ENCODE measurements at regions not wholly inside any gene's neighbourhood (a gene's known extent, or its start where the extent isn't known, plus 50 kb on each side); places are given as distances from the start of the nearest gene placed in this dataset.

- DNase-seq, result no peak
These were observed 842.9 kb upstream of the ADGRL4 start for GRCh38 chr1:79849388-79849787.

GRCh38 chr1:79848316-79848715 lies 841.8 kb upstream of the ADGRL4 start:
- DNase-seq, result no peak

- DNase-seq, result no peak
These were observed 841.2 kb upstream of the ADGRL4 start for GRCh38 chr1:79847700-79848099.

GRCh38 chr1:79845936-79846335 lies 839.4 kb upstream of the ADGRL4 start:
- no peak for DNase-seq

- DNase-seq, result no peak
These were observed 836.3 kb upstream of the ADGRL4 start for GRCh38 chr1:79842811-79843210.

- no peak for DNase-seq
These were observed 833.4 kb upstream of the ADGRL4 start for GRCh38 chr1:79839882-79840281.

GRCh38 chr1:79827446-79827845 lies 820.9 kb upstream of the ADGRL4 start:
- DNase-seq, result no peak

- DNase-seq, result no peak
These were observed 819.0 kb upstream of the ADGRL4 start for GRCh38 chr1:79825551-79825950.

- no peak for DNase-seq
These were observed 815.5 kb upstream of the ADGRL4 start for GRCh38 chr1:79822053-79822452.

GRCh38 chr1:79819140-79819539 lies 812.6 kb upstream of the ADGRL4 start:
- DNase-seq, result no peak

- DNase-seq, result no peak
These were observed 810.6 kb upstream of the ADGRL4 start for GRCh38 chr1:79817031-79817560.

GRCh38 chr1:79815115-79815514 lies 808.6 kb upstream of the ADGRL4 start:
- no peak for DNase-seq

GRCh38 chr1:79811173-79811572 lies 804.6 kb upstream of the ADGRL4 start:
- no peak for DNase-seq

GRCh38 chr1:79808816-79809475 lies 802.4 kb upstream of the ADGRL4 start:
- DNase-seq, result no peak

- no peak for DNase-seq
These were observed 801.3 kb upstream of the ADGRL4 start for GRCh38 chr1:79807816-79808215.

- DNase-seq, result no peak
These were observed 791.0 kb upstream of the ADGRL4 start for GRCh38 chr1:79797487-79797886.

GRCh38 chr1:79796434-79796833 lies 789.9 kb upstream of the ADGRL4 start:
- DNase-seq, result no peak

GRCh38 chr1:79792219-79792930 lies 785.8 kb upstream of the ADGRL4 start:
- DNase-seq, result no peak

- DNase-seq, result no peak
These were observed 785.1 kb upstream of the ADGRL4 start for GRCh38 chr1:79791488-79792218.

- DNase-seq, result no peak
These were observed 784.4 kb upstream of the ADGRL4 start for GRCh38 chr1:79790950-79791349.

- no peak for DNase-seq
These were observed 781.1 kb upstream of the ADGRL4 start for GRCh38 chr1:79787631-79788030.

- no peak for DNase-seq
These were observed 779.4 kb upstream of the ADGRL4 start for GRCh38 chr1:79785964-79786363.

GRCh38 chr1:79785561-79785960 lies 779.0 kb upstream of the ADGRL4 start:
- no peak for DNase-seq

All from right lung (tissue), 2 donors.